Stimulated activated CD4-positive, alpha-beta T cell treated with anti-CD3 and anti-CD28 coated beads, Interleukin-4, amount 100 ng/mL, for 24 hours (primary cell): ENCODE measurements at regions not wholly inside any gene's neighbourhood (a gene's known extent, or its start where the extent isn't known, plus 50 kb on each side); places are given as distances from the start of the nearest gene placed in this dataset.
"Not testable (repeated sequence)": the region's sequence is repeated elsewhere in the genome, so short reads cannot be mapped to it uniquely, and the experiment has no call there.

Experiments used
- DNase-seq: peaks from one replicate; pipeline ENCODE4 v3.0.0-alpha.2; 2020

DNA sequence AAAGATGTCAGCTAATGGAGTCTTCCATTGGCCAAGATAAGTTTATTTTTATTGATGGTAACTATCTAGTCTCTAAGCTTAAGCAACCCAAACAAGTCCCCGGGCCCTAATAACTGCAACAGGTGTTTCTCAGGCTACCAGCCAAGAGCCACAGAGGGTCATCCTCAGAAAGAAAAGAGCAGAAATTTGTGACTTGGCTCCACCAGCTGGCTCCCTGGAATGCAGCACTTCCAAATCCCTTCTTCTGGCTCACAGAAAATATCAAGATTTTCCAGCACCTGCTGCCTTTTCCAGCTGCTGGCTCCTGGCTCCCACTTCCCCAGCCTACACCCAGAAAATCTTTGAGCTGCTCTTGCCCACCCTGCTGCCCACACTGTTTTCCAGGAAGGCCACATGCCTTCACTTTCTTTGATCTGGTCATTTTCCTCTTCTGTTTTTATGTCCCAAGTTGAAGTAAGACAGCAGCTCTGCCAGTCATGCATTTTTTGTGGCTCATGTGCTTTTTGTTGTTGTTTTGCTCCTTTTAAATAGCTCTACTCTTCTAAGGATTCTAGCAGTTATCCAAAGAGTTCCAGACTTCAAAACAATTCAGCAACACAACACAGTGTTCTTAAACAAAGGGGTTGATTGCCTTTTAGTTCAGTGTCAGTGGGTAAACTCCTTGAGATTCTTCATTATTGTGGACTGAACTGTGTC is 151.0 kb upstream of the SMLR1 start:
- DNase-seq, result no peak

DNA sequence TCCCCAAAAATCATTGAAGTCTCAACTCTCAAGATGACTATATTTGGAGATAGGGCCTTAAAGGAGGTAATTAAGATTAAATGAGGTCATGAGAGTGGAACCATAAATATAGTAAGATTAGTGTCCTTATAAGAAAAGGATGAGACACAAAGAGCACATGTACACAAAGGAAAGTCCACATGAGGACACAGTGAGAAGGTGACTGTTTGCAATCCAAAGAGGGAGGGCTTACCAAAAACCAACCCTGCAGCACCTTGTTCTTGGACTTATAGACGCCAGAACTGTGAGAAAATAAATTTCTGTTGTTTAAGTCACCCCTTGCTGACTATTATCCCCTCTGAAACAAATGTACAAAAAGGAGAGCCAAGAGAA is 150.4 kb upstream of the SMLR1 start:
- no peak for DNase-seq

DNA sequence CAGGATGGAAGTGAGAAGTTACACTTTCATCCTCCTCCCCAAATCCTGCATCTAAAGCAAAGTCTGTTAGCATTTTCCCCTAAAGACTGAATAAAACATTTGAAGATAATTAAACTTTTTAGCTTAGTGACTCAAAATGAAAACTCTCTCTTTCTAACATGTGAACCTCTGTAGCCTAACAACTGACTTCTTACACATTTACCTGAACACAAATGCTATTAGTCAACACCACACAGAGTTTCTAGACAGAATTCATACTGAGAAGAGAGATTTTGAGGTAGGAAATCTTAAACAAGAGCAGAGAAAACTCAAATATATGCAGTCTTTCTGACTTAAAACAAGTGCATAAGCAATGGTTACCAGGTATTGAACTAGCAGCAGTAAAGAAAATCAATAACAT is 149.9 kb upstream of the SMLR1 start:
- DNase-seq, result no peak

DNA sequence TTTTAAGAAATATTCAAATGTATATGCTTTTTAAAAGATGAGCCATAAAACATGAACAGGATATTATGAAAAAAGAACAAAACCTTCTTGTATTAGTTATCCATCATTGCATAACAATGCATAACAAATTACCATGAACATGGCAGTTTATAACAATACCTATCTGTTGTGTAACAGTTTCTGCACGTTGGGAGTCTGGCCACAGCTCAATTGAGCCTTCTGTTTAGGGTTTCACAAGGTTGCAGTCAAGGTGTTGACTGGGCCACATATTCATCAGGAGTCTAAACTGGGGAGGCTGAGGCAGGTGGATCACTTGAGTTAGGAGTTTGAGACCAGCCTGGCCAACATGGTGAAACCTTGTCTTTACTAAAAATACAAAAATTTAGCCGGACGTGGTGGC is 149.4 kb upstream of the SMLR1 start:
- no peak for DNase-seq

DNA sequence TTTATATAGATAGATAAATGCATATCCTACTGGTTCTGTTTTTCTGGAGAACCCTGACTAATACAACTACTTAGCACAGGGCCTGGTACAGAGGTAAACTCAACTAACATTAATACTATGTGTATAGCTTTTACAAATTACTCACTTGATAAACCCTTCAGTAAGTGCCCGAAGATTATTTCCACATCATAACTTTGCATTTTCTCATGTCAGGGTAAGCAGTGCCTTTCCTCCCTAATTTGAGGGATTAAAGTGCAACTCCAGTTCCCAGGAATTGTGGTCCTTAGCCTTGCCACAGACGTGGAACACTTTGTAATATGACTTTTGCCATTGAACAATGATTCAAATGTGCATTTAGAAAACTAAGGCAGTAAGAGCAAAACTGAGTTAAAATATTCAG is 147.5 kb upstream of the SMLR1 start:
- DNase-seq, result no peak

DNA sequence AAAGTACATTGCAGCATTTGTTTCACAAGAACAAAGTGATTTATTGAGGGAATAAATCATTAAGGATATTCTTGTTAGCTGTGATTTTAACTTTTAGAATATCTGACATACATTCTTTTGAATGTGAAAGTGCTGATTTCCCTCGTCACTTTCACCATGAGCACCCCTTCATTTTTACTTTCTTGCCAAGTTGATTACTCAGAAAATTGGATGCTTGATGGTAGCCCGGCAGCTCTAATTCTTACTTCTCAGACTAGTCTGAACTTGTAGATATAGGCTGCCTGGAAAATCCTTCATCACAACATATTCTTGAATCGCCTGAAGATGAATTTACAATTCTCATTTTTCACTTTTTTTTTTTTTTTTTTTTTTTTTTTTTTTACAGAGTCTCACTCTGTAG is 147.1 kb upstream of the SMLR1 start:
- no peak for DNase-seq

DNA sequence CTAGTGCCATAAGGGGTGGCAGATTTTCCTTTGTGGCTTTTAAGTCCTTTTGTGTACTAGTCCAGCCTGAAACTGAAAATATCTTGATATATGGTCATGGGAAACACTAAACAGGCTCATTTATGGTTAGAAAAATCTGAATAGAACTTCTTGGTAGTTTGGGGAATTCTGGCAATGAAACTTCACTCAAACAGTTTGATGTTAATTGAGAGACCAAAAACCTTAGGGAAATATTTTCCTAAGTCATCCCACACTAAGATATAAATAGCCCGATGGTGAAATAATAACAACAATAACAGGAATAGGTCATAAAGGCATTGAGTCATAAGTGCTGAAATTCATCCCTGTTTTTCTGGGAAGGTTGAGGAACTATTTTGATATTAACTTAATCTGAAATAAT is 146.2 kb upstream of the SMLR1 start:
- no peak for DNase-seq

DNA sequence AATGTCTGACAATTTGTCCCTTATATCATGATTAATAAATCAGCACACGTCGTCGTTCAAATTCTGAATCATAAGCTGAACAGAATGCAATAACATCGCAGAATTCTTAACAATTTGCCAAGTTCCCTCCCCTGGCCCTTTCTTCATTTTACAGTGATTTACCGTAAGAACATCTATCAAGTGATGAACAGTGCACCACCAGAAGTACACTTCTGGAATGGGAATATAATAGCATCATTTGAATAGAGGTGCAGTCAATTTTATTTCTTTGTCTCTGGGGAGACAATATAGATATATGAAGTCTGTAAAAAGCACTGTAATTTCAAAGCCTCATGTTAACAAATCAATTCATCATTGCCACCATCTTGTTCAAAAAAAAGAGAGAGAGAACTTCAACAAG is 145.1 kb upstream of the SMLR1 start:
- no peak for DNase-seq

DNA sequence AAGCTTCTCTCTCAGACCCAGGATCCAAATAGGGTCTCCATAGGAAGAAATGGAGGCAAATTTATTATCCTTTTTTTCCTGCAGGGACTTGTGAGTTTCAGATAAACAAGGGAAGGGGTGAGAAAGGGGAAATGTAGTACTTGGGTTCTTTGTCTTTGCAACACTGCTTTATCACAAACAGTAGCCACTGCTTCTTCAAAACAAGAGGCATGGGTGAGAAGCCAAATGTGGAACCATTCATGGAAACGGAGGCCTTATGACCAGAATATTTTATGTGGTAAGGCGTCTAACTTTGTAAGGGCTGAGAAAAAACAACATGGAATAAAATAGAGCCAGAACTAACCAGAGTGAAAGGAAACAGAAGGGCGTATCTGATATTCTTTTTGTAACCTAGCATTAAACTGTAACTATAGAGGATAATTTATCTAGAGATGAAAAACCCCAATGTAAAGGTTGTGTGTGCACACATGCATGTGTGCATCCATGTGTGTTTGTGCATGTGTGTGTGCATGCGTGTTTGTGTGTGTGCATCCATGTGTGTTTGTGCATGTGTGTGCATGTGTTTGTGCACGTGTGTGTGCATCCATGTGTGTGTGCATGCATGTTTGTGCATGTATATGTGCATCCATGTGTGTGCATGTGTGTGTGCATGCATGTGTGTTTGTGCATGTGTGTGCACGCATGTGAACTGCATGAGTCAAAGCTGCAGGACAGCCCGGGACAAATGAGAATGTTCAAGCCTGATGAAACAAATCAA is 143.3 kb upstream of the SMLR1 start:
- DNase-seq, result no peak

DNA sequence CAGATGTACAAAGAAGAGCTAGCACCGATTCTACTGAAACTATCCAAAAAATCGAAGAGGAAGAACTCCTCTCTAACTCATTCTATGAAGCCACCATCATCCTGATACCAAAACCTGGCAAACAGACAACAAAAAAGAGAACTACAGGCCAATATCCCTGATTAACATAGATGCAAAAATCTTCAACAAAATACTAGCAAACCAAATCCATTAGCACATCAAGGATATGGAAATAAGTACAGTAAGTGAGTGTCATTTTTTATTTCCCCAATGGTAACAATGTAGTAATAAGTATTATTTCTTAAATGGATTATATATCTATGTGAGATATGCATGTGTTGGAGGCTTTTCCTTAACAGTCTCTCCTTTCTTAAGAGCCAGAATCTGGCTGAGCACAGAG is 134.5 kb upstream of the SMLR1 start:
- DNase-seq, result no peak

DNA sequence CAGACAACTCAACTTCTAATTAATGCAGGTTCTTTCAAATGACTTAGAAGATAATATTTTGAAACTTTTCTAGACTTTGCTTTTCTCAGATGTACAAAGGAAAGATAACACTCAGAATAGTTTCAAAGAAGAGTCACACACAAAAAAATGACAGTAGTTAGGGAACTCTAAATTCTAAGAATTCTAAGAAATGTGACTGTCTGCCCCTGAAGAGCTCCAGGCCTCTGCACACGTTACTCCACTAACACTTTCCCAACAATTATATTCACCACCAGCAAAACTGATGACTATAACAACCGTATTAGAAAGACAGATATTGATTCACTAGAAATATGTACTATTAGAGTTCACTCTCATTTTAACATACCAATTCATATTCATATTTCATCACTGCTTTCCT is 133.3 kb upstream of the SMLR1 start:
- no peak for DNase-seq

DNA sequence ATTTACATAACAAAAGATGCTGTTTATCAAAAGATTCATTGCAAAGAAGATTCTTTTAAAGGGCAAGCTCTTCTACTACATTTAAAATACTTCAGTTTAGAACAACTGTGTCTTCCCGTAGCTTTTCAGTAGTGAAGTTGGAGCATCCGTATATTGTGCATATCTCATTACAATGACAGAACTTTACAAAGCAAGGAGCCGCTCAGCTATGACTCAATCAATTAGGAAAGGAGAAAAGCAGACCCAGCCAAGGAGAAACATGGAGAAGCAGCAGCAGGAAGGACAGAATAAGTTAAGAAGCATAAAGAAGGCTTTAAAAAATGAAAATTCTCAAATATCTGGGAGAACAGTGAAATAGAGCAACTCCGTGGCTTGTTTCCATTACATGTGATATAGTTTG is 132.6 kb upstream of the SMLR1 start:
- no peak for DNase-seq

DNA sequence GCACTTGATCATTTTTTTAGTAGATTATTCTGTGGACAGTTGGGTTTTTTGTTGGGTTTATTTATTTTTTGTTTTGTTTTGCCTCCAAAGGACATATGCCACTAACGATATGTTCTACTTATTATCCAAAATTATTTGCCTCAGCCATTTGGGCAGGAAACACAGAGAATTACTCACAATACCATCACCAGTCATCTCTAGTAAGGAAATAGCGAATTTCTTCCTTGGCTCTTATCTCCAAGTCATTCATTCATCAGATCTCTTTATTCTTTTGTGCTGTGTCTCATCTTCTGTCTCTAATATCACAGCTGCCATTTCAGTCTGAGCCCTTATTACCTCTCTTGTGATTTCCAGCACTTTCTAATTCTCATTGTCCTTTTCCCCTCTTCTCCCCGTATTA is 130.4 kb upstream of the SMLR1 start:
- no peak for DNase-seq

DNA sequence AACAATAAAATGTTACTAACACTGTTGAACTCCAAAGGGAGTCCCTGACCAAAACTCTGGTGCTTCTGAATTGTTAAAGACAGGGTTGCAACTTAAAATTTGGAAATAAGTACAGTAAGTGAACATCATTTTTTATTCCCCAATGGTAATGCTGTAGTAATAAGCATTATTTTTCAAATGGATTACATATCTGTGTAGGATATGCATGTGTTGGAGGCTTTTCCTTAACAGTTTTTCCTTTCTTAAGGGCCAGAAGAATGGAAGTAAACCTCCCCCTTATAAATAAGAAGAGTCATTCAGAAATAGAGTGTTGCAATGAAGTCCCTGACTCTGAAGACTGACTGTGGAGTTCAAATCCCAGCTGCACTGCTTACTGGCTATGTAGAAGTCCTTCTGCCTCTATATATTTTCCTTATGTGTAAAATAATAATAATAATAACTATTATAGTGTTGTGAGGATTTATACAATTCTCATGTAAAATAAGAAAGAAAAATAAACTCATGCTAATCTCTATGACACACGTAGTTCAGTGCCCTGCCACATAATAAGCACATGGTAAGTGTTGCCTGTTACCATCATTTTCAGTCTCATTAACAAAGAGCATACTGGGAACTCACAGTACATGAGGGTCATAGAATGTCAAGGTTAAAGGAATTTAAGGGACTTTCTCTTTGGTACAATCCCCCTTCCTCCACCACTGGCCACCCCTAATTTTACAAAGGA is 129.8 kb upstream of the SMLR1 start:
- no peak for DNase-seq

DNA sequence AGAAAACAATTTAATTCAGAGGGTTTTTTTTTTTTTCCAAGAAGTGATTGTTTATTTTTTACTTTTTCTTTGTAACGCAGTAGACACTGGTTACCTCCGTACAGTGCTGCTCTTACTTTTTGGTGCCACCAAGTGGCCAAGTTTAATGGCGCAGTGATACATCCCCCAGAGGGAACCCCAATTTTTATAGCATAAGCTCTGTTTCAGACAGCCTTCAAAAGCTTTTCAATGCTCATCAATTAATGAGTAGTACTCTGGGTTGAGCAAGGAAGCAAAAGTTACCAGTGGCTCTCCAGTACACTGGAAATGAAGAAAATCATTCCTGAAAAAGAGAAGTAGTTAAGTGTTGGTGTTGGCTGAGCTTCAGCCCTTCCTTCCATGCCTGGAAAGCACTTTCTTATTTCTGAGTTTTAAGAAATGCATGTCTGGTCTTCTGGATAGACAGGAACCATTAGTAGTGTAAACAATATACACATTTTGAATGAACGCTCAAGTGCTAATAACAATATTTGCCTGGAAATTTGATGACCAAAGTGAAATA is 129.1 kb upstream of the SMLR1 start:
- DNase-seq, result peak; percentile 64

DNA sequence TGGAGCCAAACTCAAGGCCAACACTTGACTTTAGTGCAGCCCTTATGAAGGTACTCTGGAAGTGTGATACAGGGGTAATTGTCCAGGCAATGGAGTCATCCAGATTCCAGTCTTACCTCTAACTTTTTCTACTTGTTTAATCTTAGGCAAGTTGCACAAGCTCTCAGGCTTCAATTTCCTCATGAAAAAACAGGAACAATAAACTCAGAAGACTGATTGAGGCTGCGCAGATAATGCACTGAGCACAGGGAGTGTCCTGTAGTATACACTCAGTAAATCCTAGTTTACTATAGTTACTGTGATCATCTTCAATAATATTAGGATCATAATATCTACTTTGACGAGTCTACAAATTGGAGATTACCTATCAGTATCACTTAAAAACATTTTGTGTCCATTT is 127.5 kb upstream of the SMLR1 start:
- DNase-seq, result no peak

DNA sequence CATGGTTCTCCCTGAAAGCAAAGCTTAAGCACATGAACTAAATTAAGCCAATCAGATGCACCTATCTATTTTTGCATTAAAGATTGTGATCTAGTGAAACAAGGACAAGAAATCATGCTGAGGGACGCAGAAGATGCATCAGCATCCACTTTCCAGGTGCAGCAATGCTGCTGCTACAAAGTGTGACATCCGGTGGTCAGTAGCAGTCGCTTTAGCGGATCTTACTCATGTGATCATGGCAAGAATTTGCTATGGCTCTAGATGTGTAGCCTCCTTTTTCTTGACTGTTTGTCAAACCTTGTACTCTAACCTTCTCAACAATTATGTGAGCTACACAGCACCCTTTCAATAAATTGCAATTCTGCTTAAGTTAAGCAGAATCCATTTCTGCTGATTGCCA is 126.8 kb upstream of the SMLR1 start:
- DNase-seq, result no peak

DNA sequence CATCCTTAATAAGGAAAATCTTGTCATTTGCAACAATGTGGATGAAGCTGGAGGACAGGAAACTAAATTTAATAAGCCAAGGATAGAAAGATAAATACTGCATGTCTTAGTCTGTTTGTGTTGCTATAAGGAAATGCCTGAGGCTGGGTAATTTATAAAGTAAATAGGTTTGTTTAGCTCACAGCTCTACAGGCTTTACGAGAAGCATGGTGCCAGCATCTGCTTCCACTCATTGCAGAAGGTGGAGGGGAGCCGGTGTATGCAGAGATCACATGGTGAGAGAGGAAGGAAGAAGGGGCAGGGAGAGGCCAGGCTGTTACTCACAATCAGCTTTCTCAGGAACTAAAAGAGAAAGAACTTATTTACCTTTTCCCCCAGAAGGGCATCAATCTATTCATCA is 118.9 kb upstream of the SMLR1 start:
- DNase-seq, result no peak

DNA sequence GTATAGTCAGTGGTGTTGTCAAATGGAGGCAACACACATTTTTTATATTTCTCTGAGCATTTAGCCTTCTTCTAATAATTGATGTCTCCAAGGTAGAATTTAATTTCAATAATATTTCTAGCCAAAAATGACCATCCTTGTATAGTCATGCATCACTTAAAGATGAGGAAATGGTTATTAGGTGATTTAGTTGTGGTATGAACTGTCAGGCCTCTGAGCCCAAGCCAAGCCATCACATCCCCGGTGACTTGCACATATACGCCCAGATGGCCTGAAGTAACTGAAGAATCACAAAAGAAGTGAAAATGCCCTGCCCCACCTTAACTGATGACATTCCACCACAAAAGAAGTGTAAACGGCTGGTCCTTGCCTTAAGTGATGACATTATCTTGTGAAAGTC is 115.6 kb upstream of the SMLR1 start:
- DNase-seq, result not testable (repeated sequence)

DNA sequence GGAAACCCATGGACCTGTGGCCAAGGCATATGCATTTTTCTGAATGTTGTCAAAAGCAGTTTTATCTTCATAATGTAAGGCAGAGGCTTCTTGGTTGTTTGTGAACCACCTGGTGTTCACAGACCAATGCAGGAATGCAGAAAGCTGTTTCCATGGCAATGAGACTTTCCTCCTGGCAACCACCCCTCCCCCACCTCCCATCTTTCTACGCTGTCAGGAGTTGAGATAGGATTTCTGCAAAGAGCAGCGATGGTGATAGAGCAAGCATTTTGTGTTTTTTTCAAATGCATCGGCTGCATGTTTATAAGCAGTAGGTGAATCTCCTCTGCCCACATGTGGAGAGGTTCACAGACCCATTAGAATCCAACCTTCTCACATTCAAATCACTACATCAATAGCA is 114.1 kb upstream of the SMLR1 start:
- no peak for DNase-seq

DNA sequence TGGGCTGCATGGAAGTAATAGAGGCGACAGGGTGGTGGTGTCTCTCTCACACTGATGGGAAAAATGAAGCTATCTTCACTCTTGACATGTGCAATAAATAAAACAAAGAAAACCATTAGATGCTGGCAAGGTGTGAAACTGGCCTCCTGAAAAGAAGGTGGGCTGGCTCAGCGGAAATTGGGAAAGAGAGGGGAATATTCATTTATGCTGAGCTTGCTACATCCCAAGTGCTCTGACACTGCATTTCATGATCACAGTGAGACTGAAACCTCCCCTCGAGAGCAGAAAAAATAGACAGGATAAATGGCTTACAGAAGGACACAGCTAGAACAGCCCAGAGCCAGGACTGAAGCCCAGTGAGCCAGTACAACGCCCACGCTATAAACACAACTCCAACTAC is 112.1 kb upstream of the SMLR1 start:
- no peak for DNase-seq

DNA sequence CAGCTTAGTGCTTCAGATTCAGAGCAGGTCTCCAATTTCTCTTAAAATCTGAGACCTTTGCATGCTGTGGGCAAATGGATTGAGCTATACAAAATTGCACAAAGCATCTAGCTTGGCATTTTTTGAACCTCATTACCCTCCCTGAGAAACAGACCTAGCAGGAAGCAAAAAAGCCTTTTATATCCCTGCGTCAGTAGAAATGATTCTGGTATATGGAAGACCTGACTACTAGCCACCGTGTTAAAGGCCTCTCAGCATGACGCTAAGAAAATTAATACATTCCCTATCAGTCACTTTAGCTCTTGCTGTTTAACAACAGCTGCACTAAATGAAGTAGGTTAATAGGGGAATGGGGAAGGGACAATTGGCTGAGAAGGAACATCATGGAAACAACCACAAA is 110.7 kb upstream of the SMLR1 start:
- no peak for DNase-seq

DNA sequence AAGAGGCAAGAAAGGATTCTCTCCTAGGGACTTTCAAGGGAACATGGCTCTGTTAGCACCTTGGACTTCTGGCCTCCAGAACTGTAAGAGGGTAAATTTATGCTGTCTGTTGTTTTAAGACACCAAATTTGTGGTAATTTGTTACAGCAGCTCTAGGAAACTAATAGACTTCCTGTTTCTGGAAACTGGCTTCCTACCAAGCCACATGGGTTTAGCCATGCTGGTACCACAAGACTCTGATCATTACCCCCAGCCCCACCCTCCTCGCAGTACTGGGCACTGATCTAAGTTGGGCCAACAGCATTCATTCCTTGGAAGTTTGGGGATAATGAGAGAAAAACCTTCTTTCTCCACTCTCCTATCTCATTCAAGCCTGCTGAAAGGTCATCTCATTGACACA is 109.5 kb upstream of the SMLR1 start:
- DNase-seq, result no peak

DNA sequence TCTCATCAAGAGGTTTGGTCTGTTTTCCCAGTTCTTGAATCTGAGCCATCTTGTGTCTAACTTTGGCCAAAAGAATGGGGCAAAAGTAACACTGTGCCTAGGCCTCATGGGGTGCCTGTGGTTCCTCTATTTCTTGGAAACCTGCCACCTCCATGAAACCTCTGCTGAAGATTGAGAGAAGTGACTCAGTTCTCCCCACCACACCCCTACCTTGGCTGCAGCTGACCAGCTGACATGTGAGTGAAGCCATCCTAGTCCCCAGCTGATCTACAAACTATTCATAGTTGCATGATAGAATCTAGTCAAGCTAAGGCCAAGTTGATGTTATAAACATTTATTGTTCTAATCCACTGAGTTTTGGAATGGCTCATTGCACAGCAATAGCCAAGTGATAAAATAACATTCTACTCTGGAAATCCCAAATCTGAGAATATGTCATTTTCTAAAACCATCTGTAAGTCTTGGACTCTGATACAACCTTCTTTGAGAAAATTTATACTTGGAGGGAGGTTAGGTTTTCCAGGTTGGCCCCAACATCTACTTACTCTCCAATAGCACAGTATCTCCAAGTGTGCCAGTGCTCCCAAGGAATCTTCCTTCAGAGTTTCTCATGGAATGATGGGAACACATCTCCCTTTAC is 107.0 kb upstream of the SMLR1 start:
- DNase-seq, result no peak
